ENCODE measurements at regions not wholly inside any gene's neighbourhood (a gene's known extent, or its start where the extent isn't known, plus 50 kb on each side); places are given as distances from the start of the nearest gene placed in this dataset.

- TF ChIP-seq CTCF (IDR thresholded peaks at IDR 0.05; ENCODE audit: low read depth, low read length), result peak; percentile 71
- DNase-seq (ENCODE audit: low read depth in 2 of 2), result peak; percentile 51 to 61
- H3K4me3 ChIP-seq (replicated peaks in 1 of 2; ENCODE audit: low read depth in 2 of 2, low read length in 2 of 2), result no peak overlapping the region
Measured at GRCh38 chr1:101506541-101507164, 269.8 kb downstream of the S1PR1 start.

- TF ChIP-seq CTCF (IDR thresholded peaks at IDR 0.05; ENCODE audit: low read depth, low read length), result no peak
- DNase-seq (ENCODE audit: low read depth in 2 of 2), result peak; percentile 13 to 19
Measured at GRCh38 chr1:101507547-101507971, 270.7 kb downstream of the S1PR1 start.

GRCh38 chr1:101508913-101509312 is 272.1 kb downstream of the S1PR1 start:
- no peak for TF ChIP-seq CTCF (IDR thresholded peaks at IDR 0.05; ENCODE audit: low read depth, low read length)
- DNase-seq (ENCODE audit: low read depth in 2 of 2), result no peak
- H3K4me3 ChIP-seq (replicated peaks in 1 of 2; ENCODE audit: low read depth in 2 of 2, low read length in 2 of 2), result no peak overlapping the region

More at GRCh38 chr1:101507547-101507971, 270.7 kb downstream of the S1PR1 start:
- no peak overlapping the region for H3K4me3 ChIP-seq (replicated peaks in 1 of 2; ENCODE audit: low read depth in 2 of 2, low read length in 2 of 2)

GRCh38 chr1:101509370-101509769 is 272.6 kb downstream of the S1PR1 start:
- no peak for DNase-seq (ENCODE audit: low read depth in 2 of 2)
- no peak for TF ChIP-seq CTCF (IDR thresholded peaks at IDR 0.05; ENCODE audit: low read depth, low read length)
- H3K4me3 ChIP-seq (replicated peaks in 1 of 2; ENCODE audit: low read depth in 2 of 2, low read length in 2 of 2), result no peak overlapping the region

- TF ChIP-seq CTCF (IDR thresholded peaks at IDR 0.05; ENCODE audit: low read depth, low read length), result no peak
Measured at GRCh38 chr1:101511202-101511891, 274.5 kb downstream of the S1PR1 start.

GRCh38 chr1:101520302-101520701 is 283.5 kb downstream of the S1PR1 start:
- DNase-seq (ENCODE audit: low read depth in 2 of 2), result peak; percentile 63 to 67
- peak; percentile 77 for TF ChIP-seq CTCF (IDR thresholded peaks at IDR 0.05; ENCODE audit: low read depth, low read length)
- no peak overlapping the region for H3K4me3 ChIP-seq (replicated peaks in 1 of 2; ENCODE audit: low read depth in 2 of 2, low read length in 2 of 2)

More at GRCh38 chr1:101511202-101511891, 274.5 kb downstream of the S1PR1 start:
- no peak overlapping the region for H3K4me3 ChIP-seq (replicated peaks in 1 of 2; ENCODE audit: low read depth in 2 of 2, low read length in 2 of 2)
- no peak for DNase-seq (ENCODE audit: low read depth in 2 of 2)

All from cardiac fibroblast (primary cell).